H1 (cell line): ENCODE measurements at regions not wholly inside any gene's neighbourhood (a gene's known extent, or its start where the extent isn't known, plus 50 kb on each side); places are given as distances from the start of the nearest gene placed in this dataset.

Source experiments
- CBX5 ChIP-seq: fragments of 300-800, 300-1000 bp; sonication (generic); IDR thresholded peaks from 2 replicates; pipeline ENCODE4 v1.7.1; 2016; ENCODE audit warnings: antibody characterized with exemption, low read length, low read depth
- NANOG ChIP-seq: IDR thresholded peaks from 2 replicates; pipeline ENCODE4 v1.6.1; 2011; ENCODE audit warnings: low read length, low read depth, mild to moderate bottlenecking, inconsistent platforms; ENCODE audit not compliant: insufficient read depth, poor library complexity, severe bottlenecking

DNA sequence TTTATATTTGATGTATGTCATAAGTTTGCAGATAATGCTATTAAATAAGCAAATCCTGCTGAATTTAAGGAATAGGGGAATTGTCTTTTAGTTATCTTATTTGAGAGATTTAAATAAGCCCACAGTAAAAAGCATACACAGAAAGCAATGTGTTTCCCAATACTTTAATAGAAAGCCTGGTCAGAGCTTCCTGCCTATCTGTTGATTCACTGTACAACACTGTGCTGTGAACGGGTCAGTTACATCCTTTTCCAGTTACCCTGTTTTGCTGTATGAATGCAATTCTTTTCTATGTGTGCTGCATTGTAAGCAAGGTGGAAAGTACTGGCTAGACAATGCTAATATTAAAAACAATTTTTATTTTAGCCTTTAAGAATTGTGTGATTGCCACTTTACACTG lies 81.2 kb downstream of the ANKRD7 start (continued):
- no peak for TF ChIP-seq CBX5
- TF ChIP-seq NANOG, result no peak
